OCI-LY7 (cell line): ENCODE measurements at regions not wholly inside any gene's neighbourhood (a gene's known extent, or its start where the extent isn't known, plus 50 kb on each side); places are given as distances from the start of the nearest gene placed in this dataset.

ENCODE experiments used
- BruUV-seq: library from RNA; stranded (reverse); fragments of 400-500 nt; replicated peaks from 2 replicates; lab custom pipeline; 2021; lab: Mats Ljungman, UMichigan
- CTCF ChIA-PET: fragments of 300-600 bp; sonication (Branson Sonifier 250); formaldehyde crosslinking; loops from one replicate; lab custom pipeline; 2022; ENCODE audit warnings: antibody characterized with exemption; ENCODE audit not compliant: unreplicated experiment; lab: Charles Lee
- POLR2A ChIA-PET: fragments of 300-600 bp; sonication (Branson Sonifier 250); formaldehyde crosslinking; loops from one replicate; lab custom pipeline; 2022; ENCODE audit warnings: antibody characterized with exemption; lab: Charles Lee
- DNase-seq: peaks from one replicate; pipeline ENCODE4 v3.0.0-alpha.2; 2015; ENCODE audit warnings: low spot score
- H2AFZ ChIP-seq: fragments of 200-600 bp; sonication (generic), shearing (Covaris generic); 2 replicates; pipeline ENCODE4 v1.6.1; 2014; ENCODE audit warnings: mild to moderate bottlenecking, antibody characterized with exemption, low read length, moderate library complexity
- H3K27ac ChIP-seq: fragments of 200-600 bp; sonication (generic); 2 replicates; pipeline ENCODE4 v1.5.1; 2014; ENCODE audit warnings: mixed run types, low read depth, mild to moderate bottlenecking, moderate library complexity, low read length, inconsistent platforms; ENCODE audit not compliant: poor library complexity, severe bottlenecking
- H3K36me3 ChIP-seq: fragments of 200-600 bp; sonication (generic); 2 replicates; pipeline ENCODE4 v1.6.1; 2014; ENCODE audit warnings: mild to moderate bottlenecking, antibody characterized with exemption, low read length, moderate library complexity, mixed read lengths; ENCODE audit not compliant: insufficient read depth
- H3K4me1 ChIP-seq: fragments of 200-600 bp; sonication (generic); 2 replicates; pipeline ENCODE4 v1.5.1; 2014; ENCODE audit warnings: mild to moderate bottlenecking, low read length; ENCODE audit not compliant: insufficient read depth, poor library complexity, severe bottlenecking
- H3K4me2 ChIP-seq: fragments of 200-600 bp; sonication (generic); 2 replicates; pipeline ENCODE4 v1.6.1; 2014; ENCODE audit warnings: mild to moderate bottlenecking, low read length
- H3K4me3 ChIP-seq: fragments of 200-600 bp; sonication (generic); 2 replicates; pipeline ENCODE4 v1.5.1; 2014; ENCODE audit warnings: mild to moderate bottlenecking, low read depth, low read length; ENCODE audit not compliant: poor library complexity, severe bottlenecking
- H3K79me2 ChIP-seq: fragments of 200-600 bp; sonication (generic); 2 replicates; pipeline ENCODE4 v1.6.1; 2016; ENCODE audit warnings: low read depth, mild to moderate bottlenecking, low read length, moderate library complexity, mixed read lengths; ENCODE audit not compliant: insufficient read depth
- H3K9me2 ChIP-seq: fragments of 200-600 bp; sonication (generic); 2 replicates; pipeline ENCODE4 v1.6.1; 2016; ENCODE audit warnings: mild to moderate bottlenecking, low read length, mixed read lengths; ENCODE audit not compliant: insufficient read depth
- H3K9me3 ChIP-seq: fragments of 200-600 bp; sonication (generic); 2 replicates; pipeline ENCODE4 v1.6.1; 2014; ENCODE audit warnings: mild to moderate bottlenecking, mixed run types, low read length, mixed read lengths
- H4K20me1 ChIP-seq: fragments of 200-600 bp; sonication (generic); 2 replicates; pipeline ENCODE4 v1.6.1; 2014; ENCODE audit warnings: mild to moderate bottlenecking, antibody characterized with exemption, low read length, moderate library complexity, mixed read lengths; ENCODE audit not compliant: insufficient read depth
- EZH2phosphoT487 ChIP-seq: fragments of 200-600 bp; sonication (generic); IDR thresholded peaks from 2 replicates; pipeline ENCODE4 v1.6.1; 2018; ENCODE audit warnings: low read depth, borderline replicate concordance, mild to moderate bottlenecking, mixed run types, antibody characterized with exemption, low read length, moderate library complexity, mixed read lengths
- intact Hi-C: fragments of 100-400 bp; cut with micrococcal nuclease; formaldehyde crosslinking; loops from one replicate; pipeline ENCODE4 v1.10.0; 2022; ENCODE audit not compliant: unreplicated experiment
- TF ChIP-seq, protein P1 (sequence below): fragments of 200-600 bp; sonication (generic); conservative IDR thresholded peaks from 2 replicates; pipeline ENCODE4 v1.5.1; 2014; ENCODE audit warnings: mild to moderate bottlenecking, antibody characterized with exemption, low read length, moderate library complexity, mixed read lengths

DNA sequence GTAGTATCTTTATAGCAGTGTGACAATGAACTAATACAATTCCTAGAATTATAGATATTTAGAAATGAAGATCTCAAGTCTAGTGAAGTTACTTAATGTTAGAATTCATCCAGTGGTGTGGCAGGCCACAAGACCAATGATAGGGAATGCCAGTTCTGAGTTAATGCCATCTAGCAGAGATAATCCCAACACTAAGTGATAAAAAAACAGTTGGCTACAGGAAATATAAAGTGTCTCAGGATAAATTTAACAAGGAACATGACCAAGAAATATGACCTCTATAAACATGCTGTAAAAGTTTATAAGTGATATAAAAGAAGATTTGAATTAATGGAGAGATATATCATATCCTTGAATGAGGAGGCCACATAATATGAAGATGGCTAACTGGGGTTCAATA lies 1790.5 kb upstream of the ADGRL3 start:
- TF ChIP-seq EZH2phosphoT487 = no peak
- TF ChIP-seq, protein P1, sequence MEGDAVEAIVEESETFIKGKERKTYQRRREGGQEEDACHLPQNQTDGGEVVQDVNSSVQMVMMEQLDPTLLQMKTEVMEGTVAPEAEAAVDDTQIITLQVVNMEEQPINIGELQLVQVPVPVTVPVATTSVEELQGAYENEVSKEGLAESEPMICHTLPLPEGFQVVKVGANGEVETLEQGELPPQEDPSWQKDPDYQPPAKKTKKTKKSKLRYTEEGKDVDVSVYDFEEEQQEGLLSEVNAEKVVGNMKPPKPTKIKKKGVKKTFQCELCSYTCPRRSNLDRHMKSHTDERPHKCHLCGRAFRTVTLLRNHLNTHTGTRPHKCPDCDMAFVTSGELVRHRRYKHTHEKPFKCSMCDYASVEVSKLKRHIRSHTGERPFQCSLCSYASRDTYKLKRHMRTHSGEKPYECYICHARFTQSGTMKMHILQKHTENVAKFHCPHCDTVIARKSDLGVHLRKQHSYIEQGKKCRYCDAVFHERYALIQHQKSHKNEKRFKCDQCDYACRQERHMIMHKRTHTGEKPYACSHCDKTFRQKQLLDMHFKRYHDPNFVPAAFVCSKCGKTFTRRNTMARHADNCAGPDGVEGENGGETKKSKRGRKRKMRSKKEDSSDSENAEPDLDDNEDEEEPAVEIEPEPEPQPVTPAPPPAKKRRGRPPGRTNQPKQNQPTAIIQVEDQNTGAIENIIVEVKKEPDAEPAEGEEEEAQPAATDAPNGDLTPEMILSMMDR = no peak
- Histone ChIP-seq H3K4me2 (no peak overlapping the region), H3K79me2 (no peaks in the 10 kb centered on the region), H2AFZ (no peak overlapping the region), H3K4me3 (no peak overlapping the region), H3K4me1 (no peaks in the 10 kb centered on the region), H3K9me2 (no peaks in the 10 kb centered on the region), H3K9me3 (0 out of 2 replicates have a peak, but pooled peaks cover 3% of the 10 kb centered on the region), H4K20me1 (no peaks in the 10 kb centered on the region), H3K27ac (no peak overlapping the region), H3K36me3 (no peaks in the 10 kb centered on the region)
- ChIA-PET POLR2A (no interaction called here), CTCF (no interaction called here)
- no TSS peak for BruUV-seq
- intact Hi-C loops = no loop called here
- no peak for DNase-seq

DNA sequence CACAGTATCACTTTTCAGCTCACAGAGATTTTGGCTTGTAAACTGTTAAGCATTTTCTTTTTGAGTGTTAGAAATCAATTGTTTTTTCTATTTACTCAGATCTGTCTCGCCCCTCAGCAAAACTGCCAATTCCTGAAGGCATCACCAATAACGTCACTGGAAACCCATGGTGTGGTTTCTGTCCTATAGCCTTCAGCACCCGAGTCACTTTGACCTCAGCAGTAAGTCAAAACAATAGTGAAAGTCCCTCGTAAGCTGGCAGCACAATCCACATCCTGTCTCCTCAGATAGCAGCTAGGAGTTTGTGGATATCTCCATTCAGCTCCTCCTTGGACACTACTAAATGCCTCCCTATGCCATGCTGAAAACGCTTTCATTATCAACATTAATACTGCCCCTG lies 1787.4 kb upstream of the ADGRL3 start:
- no peak for DNase-seq
- no peak overlapping the region for H2AFZ ChIP-seq
- no peak overlapping the region for H3K4me3 ChIP-seq
- no peak overlapping the region for H3K27ac ChIP-seq
- POLR2A ChIA-PET = no interaction called here
- no peaks in the 10 kb centered on the region for H3K79me2 ChIP-seq
- BruUV-seq = no TSS peak
- intact Hi-C loops = no loop called here
- no peaks in the 10 kb centered on the region for H3K9me2 ChIP-seq
- H3K36me3 ChIP-seq = no peaks in the 10 kb centered on the region
- TF ChIP-seq, protein P1 = no peak
- no peak for TF ChIP-seq EZH2phosphoT487
- no peaks in the 10 kb centered on the region for H3K4me1 ChIP-seq
- H3K4me2 ChIP-seq = no peak overlapping the region
- CTCF ChIA-PET = no interaction called here
- H3K9me3 ChIP-seq = 0 out of 2 replicates have a peak, but pooled peaks cover 3% of the 10 kb centered on the region
- H4K20me1 ChIP-seq = no peaks in the 10 kb centered on the region

DNA sequence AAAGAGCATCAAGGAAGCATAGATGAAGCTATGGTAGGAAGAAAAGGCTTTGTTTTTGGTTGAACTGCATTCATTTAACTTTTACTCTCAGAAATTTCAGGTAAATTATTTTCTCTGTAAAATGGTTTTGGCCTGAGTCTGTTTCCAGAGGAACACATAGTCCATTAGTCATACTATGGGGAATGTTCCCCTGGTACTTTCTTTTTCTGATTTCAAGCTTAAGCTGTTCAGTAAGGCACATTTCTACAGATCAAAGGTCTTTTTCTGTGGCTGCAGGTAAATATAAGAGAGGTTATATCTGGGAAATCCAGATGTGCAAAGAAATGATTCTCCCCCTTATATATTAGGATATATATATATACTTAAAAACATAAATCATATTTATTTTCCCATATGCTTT lies 1744.4 kb upstream of the ADGRL3 start:
- Histone ChIP-seq H4K20me1 (no peaks in the 10 kb centered on the region), H3K27ac (no peak overlapping the region), H3K4me3 (no peak overlapping the region), H3K9me3 (no peaks in the 10 kb centered on the region), H3K79me2 (no peaks in the 10 kb centered on the region), H3K4me2 (no peak overlapping the region), H3K9me2 (no peaks in the 10 kb centered on the region), H2AFZ (no peak overlapping the region), H3K36me3 (no peaks in the 10 kb centered on the region), H3K4me1 (no peaks in the 10 kb centered on the region)
- intact Hi-C loops = no loop called here
- POLR2A ChIA-PET = no interaction called here
- CTCF ChIA-PET = no interaction called here
- no peak for DNase-seq
- no TSS peak for BruUV-seq
- no peak for TF ChIP-seq EZH2phosphoT487
- TF ChIP-seq, protein P1 = no peak
